ENCODE measurements at regions not wholly inside any gene's neighbourhood (a gene's known extent, or its start where the extent isn't known, plus 50 kb on each side); places are given as distances from the start of the nearest gene placed in this dataset.

DNA sequence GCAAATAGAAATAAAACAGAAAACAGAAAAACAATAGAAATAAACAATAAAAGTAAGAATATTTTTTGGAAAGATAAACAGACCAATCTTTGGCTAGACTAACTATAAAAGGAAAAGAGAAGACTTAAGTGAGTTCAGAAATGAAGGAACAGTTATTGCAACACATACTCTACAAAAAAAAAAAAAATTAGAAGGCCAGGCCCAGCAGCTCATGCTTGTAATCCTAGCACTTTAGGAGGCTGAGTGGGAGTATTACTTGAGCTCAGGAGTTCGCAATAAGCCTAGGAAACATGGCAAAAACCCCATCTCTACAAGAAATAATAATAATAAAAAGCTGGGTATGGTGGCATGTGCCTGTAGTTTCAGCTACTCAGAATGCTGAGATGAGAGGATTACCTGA lies 336.7 kb downstream of the DTHD1 start:
- no peak overlapping the region for H3K4me3 ChIP-seq (ENCODE audit: insufficient read depth, low read depth, low read length)
- H3K4me1 Mint-ChIP-seq (ENCODE audit: low read depth, unreplicated experiment), result no peaks in the 10 kb centered on the region
- no peaks in the 10 kb centered on the region for H3K9me3 Mint-ChIP-seq (ENCODE audit: unreplicated experiment)
- no peak overlapping the region for H3K4me2 ChIP-seq (ENCODE audit: low read length)
- no peak overlapping the region for H3K27ac Mint-ChIP-seq (ENCODE audit: unreplicated experiment)
- no peaks in the 10 kb centered on the region for H3K27me3 ChIP-seq (ENCODE audit: insufficient read depth, low read length)
- no peaks in the 10 kb centered on the region for H3K4me1 ChIP-seq (ENCODE audit: insufficient read depth, low read length)
- FAIRE-seq, result no peak
- TF ChIP-seq, protein P1, sequence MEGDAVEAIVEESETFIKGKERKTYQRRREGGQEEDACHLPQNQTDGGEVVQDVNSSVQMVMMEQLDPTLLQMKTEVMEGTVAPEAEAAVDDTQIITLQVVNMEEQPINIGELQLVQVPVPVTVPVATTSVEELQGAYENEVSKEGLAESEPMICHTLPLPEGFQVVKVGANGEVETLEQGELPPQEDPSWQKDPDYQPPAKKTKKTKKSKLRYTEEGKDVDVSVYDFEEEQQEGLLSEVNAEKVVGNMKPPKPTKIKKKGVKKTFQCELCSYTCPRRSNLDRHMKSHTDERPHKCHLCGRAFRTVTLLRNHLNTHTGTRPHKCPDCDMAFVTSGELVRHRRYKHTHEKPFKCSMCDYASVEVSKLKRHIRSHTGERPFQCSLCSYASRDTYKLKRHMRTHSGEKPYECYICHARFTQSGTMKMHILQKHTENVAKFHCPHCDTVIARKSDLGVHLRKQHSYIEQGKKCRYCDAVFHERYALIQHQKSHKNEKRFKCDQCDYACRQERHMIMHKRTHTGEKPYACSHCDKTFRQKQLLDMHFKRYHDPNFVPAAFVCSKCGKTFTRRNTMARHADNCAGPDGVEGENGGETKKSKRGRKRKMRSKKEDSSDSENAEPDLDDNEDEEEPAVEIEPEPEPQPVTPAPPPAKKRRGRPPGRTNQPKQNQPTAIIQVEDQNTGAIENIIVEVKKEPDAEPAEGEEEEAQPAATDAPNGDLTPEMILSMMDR (IDR thresholded peaks at IDR 0.05; ENCODE audit: insufficient read depth, low read depth, low read length), result no peak
- TF ChIP-seq EZH2 (IDR thresholded peaks at IDR 0.05; ENCODE audit: insufficient read depth, low read length), result no peak
- H3K36me3 ChIP-seq (ENCODE audit: insufficient read depth, low read length), result no peaks in the 10 kb centered on the region
- H3K4me3 Mint-ChIP-seq (ENCODE audit: unreplicated experiment), result no peak overlapping the region
- no peaks in the 10 kb centered on the region for H3K27me3 Mint-ChIP-seq (ENCODE audit: low read depth, unreplicated experiment)
- H4K20me1 ChIP-seq (ENCODE audit: insufficient read depth, low read length), result no peaks in the 10 kb centered on the region
- no peak for DNase-seq (ENCODE audit: low read depth)
- no peaks in the 10 kb centered on the region for H3K9me3 ChIP-seq (ENCODE audit: insufficient read depth, low read depth, low read length)
- no peaks in the 10 kb centered on the region for H3K79me2 ChIP-seq (ENCODE audit: insufficient read depth, low read length)
- no peaks in the 10 kb centered on the region for H3K36me3 Mint-ChIP-seq (ENCODE audit: low read depth, unreplicated experiment)
- H3K27ac ChIP-seq (ENCODE audit: low read depth, low read length), result no peak overlapping the region
- H3K9ac ChIP-seq (ENCODE audit: low read length), result no peak overlapping the region
- no peak overlapping the region for H2AFZ ChIP-seq (ENCODE audit: low read depth, low read length)

DNA sequence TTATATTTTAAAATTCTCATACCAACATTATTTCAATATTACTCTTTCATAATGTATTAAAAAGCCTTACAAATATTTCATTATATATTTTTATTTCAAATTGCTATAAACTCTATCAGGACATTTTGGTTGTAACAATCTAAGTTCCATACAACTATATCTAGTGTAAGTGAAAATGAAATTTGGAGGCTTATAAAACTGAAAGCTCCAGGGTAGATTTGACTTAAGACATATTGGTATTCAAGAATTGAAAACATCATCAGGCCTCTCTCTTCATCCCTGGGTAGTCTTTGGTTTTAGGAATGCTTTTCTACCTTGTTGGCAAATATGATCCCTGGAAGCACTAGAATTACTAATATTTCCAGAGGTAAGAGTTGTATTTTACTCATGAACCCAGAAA lies 342.6 kb downstream of the DTHD1 start:
- Histone ChIP-seq H4K20me1 (ENCODE audit: insufficient read depth, low read length) (no peaks in the 10 kb centered on the region), H3K9me3 (ENCODE audit: insufficient read depth, low read depth, low read length) (no peaks in the 10 kb centered on the region), H3K9ac (ENCODE audit: low read length) (no peak overlapping the region), H3K36me3 (ENCODE audit: insufficient read depth, low read length) (no peaks in the 10 kb centered on the region), H3K4me3 (ENCODE audit: insufficient read depth, low read depth, low read length) (no peak overlapping the region), H3K27me3 (ENCODE audit: insufficient read depth, low read length) (no peaks in the 10 kb centered on the region), H3K79me2 (ENCODE audit: insufficient read depth, low read length) (no peaks in the 10 kb centered on the region), H2AFZ (ENCODE audit: low read depth, low read length) (no peak overlapping the region), H3K4me1 (ENCODE audit: insufficient read depth, low read length) (no peaks in the 10 kb centered on the region), H3K4me2 (ENCODE audit: low read length) (no peak overlapping the region), H3K27ac (ENCODE audit: low read depth, low read length) (no peak overlapping the region)
- TF ChIP-seq, protein P1 (IDR thresholded peaks at IDR 0.05; ENCODE audit: insufficient read depth, low read depth, low read length), result no peak
- TF ChIP-seq EZH2 (IDR thresholded peaks at IDR 0.05; ENCODE audit: insufficient read depth, low read length), result no peak
- H3K36me3 Mint-ChIP-seq (ENCODE audit: low read depth, unreplicated experiment), result no peaks in the 10 kb centered on the region
- H3K4me3 Mint-ChIP-seq (ENCODE audit: unreplicated experiment), result no peak overlapping the region
- no peaks in the 10 kb centered on the region for H3K27me3 Mint-ChIP-seq (ENCODE audit: low read depth, unreplicated experiment)
- no peak overlapping the region for H3K27ac Mint-ChIP-seq (ENCODE audit: unreplicated experiment)
- H3K4me1 Mint-ChIP-seq (ENCODE audit: low read depth, unreplicated experiment), result no peaks in the 10 kb centered on the region
- DNase-seq (ENCODE audit: low read depth), result no peak
- no peaks in the 10 kb centered on the region for H3K9me3 Mint-ChIP-seq (ENCODE audit: unreplicated experiment)
- FAIRE-seq, result no peak

DNA sequence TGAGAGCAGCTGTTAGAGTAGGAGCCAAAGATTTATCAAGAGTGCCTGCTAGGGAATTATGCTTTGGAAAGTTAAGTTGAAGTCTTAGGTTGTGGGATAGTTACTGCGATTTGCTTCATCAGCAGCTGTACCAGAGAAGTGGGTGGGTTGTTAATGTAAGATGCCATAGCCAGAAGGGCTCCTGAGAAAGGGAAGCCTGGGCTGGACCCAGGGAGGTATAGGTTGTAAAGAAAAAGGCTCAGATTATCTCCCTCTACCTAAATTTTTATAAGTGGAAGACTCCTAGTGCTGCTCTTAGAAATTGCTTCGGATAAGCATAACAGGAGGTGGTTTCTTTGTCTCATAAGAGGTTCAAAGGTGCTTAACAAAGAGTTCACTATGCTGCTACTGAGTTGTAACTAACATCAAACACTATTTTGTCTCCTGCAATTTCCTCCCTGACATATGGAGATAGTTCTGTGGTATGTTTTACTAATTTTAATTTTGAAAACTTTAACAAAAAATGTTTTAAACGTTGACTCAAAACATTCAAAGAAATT lies 356.9 kb downstream of the DTHD1 start:
- no peak for TF ChIP-seq EZH2 (IDR thresholded peaks at IDR 0.05; ENCODE audit: insufficient read depth, low read length)
- TF ChIP-seq, protein P1 (IDR thresholded peaks at IDR 0.05; ENCODE audit: insufficient read depth, low read depth, low read length), result no peak
- Mint-ChIP-seq H3K9me3 (ENCODE audit: unreplicated experiment) (no peaks in the 10 kb centered on the region), H3K27ac (ENCODE audit: unreplicated experiment) (no peak overlapping the region), H3K36me3 (ENCODE audit: low read depth, unreplicated experiment) (no peaks in the 10 kb centered on the region), H3K27me3 (ENCODE audit: low read depth, unreplicated experiment) (no peaks in the 10 kb centered on the region), H3K4me1 (ENCODE audit: low read depth, unreplicated experiment) (no peaks in the 10 kb centered on the region), H3K4me3 (ENCODE audit: unreplicated experiment) (no peak overlapping the region)
- no peaks in the 10 kb centered on the region for H3K36me3 ChIP-seq (ENCODE audit: insufficient read depth, low read length)
- H3K79me2 ChIP-seq (ENCODE audit: insufficient read depth, low read length), result no peaks in the 10 kb centered on the region
- no peak overlapping the region for H3K27ac ChIP-seq (ENCODE audit: low read depth, low read length)
- no peaks in the 10 kb centered on the region for H4K20me1 ChIP-seq (ENCODE audit: insufficient read depth, low read length)
- no peak overlapping the region for H2AFZ ChIP-seq (ENCODE audit: low read depth, low read length)
- no peaks in the 10 kb centered on the region for H3K27me3 ChIP-seq (ENCODE audit: insufficient read depth, low read length)
- FAIRE-seq (no peak), DNase-seq (ENCODE audit: low read depth) (no peak)
- no peaks in the 10 kb centered on the region for H3K4me1 ChIP-seq (ENCODE audit: insufficient read depth, low read length)
- H3K9me3 ChIP-seq (ENCODE audit: insufficient read depth, low read depth, low read length), result no peaks in the 10 kb centered on the region
- H3K4me2 ChIP-seq (ENCODE audit: low read length), result no peak overlapping the region
- no peak overlapping the region for H3K9ac ChIP-seq (ENCODE audit: low read length)
- no peak overlapping the region for H3K4me3 ChIP-seq (ENCODE audit: insufficient read depth, low read depth, low read length)
